ENCODE measurements at regions not wholly inside any gene's neighbourhood (a gene's known extent, or its start where the extent isn't known, plus 50 kb on each side); places are given as distances from the start of the nearest gene placed in this dataset.
"Not testable (repeated sequence)": the region's sequence is repeated elsewhere in the genome, so short reads cannot be mapped to it uniquely, and the experiment has no call there.

GRCh38 chr20:57995381-57995977 lies 233.0 kb downstream of the ANKRD60 start:
- no peak for DNase-seq

- DNase-seq, result no peak
Observed at GRCh38 chr20:57993716-57994431, 234.6 kb downstream of the ANKRD60 start.

- no peak for DNase-seq
Observed at GRCh38 chr20:57991211-57991881, 237.1 kb downstream of the ANKRD60 start.

- DNase-seq, result no peak
Observed at GRCh38 chr20:57990396-57990987, 238.0 kb downstream of the ANKRD60 start.

- DNase-seq, result no peak
Observed at GRCh38 chr20:57988828-57989227, 239.6 kb downstream of the ANKRD60 start.

GRCh38 chr20:57988422-57988821 lies 240.0 kb downstream of the ANKRD60 start:
- no peak for DNase-seq

GRCh38 chr20:57987659-57988058 lies 240.8 kb downstream of the ANKRD60 start:
- DNase-seq, result no peak

- no peak for DNase-seq
Observed at GRCh38 chr20:57986666-57987065, 241.8 kb downstream of the ANKRD60 start.

- no peak for DNase-seq
Observed at GRCh38 chr20:57985278-57985677, 243.2 kb downstream of the ANKRD60 start.

- no peak for DNase-seq
Observed at GRCh38 chr20:57983082-57983481, 245.4 kb downstream of the ANKRD60 start.

- DNase-seq, result no peak
Observed at GRCh38 chr20:57980506-57980905, 247.9 kb downstream of the ANKRD60 start.

GRCh38 chr20:57977569-57977968 lies 250.9 kb downstream of the ANKRD60 start:
- DNase-seq, result no peak

GRCh38 chr20:57977141-57977540 lies 251.3 kb downstream of the ANKRD60 start:
- no peak for DNase-seq

GRCh38 chr20:57974863-57975262 lies 253.6 kb downstream of the ANKRD60 start:
- DNase-seq, result no peak

GRCh38 chr20:57973886-57974285 lies 254.6 kb downstream of the ANKRD60 start:
- no peak for DNase-seq

GRCh38 chr20:57971583-57971982 lies 256.9 kb downstream of the ANKRD60 start:
- DNase-seq, result not testable (repeated sequence)

- DNase-seq, result no peak
Observed at GRCh38 chr20:57970856-57971255, 257.6 kb downstream of the ANKRD60 start.

GRCh38 chr20:57970116-57970515 lies 258.3 kb downstream of the ANKRD60 start:
- no peak for DNase-seq

GRCh38 chr20:57968120-57968519 lies 258.3 kb upstream of the PMEPA1 start:
- no peak for DNase-seq

- DNase-seq, result no peak
Observed at GRCh38 chr20:57967364-57967763, 257.5 kb upstream of the PMEPA1 start.

- no peak for DNase-seq
Observed at GRCh38 chr20:57966620-57967019, 256.8 kb upstream of the PMEPA1 start.

- DNase-seq, result no peak
Observed at GRCh38 chr20:57965441-57965840, 255.6 kb upstream of the PMEPA1 start.

- DNase-seq, result no peak
Observed at GRCh38 chr20:57964011-57964862, 254.4 kb upstream of the PMEPA1 start.

All from SHP77 treated with DMSO at 0.1 percent for 48 hours (cell line).